ENCODE measurements at regions not wholly inside any gene's neighbourhood (a gene's known extent, or its start where the extent isn't known, plus 50 kb on each side); places are given as distances from the start of the nearest gene placed in this dataset.

- Mint-ChIP-seq H3K36me3 (ENCODE audit: low read depth) (no peaks in the 10 kb centered on the region), H3K4me3 (no peak overlapping the region), H3K4me1 (peaks cover 25% of the 10 kb centered on the region), H3K9me3 (no peaks in the 10 kb centered on the region), H3K27ac (no peak overlapping the region), H3K27me3 (ENCODE audit: low read depth, poor library complexity) (no peaks in the 10 kb centered on the region)
- DNase-seq, result no peak
- no peak for TF ChIP-seq CTCF (IDR thresholded peaks at IDR 0.05)
Observed at GRCh38 chr1:88141499-88142074, 542.5 kb upstream of the PKN2 start.

GRCh38 chr1:88145752-88146151, 538.3 kb upstream of the PKN2 start:
- peaks cover 19% of the 10 kb centered on the region for H3K4me1 Mint-ChIP-seq
- no peaks in the 10 kb centered on the region for H3K9me3 Mint-ChIP-seq
- no peak for TF ChIP-seq CTCF (IDR thresholded peaks at IDR 0.05)
- H3K27ac Mint-ChIP-seq, result peak overlapping the region; percentile 10
- H3K36me3 Mint-ChIP-seq (ENCODE audit: low read depth), result no peaks in the 10 kb centered on the region
- DNase-seq, result no peak
- no peak overlapping the region for H3K4me3 Mint-ChIP-seq
- no peaks in the 10 kb centered on the region for H3K27me3 Mint-ChIP-seq (ENCODE audit: low read depth, poor library complexity)

DNA sequence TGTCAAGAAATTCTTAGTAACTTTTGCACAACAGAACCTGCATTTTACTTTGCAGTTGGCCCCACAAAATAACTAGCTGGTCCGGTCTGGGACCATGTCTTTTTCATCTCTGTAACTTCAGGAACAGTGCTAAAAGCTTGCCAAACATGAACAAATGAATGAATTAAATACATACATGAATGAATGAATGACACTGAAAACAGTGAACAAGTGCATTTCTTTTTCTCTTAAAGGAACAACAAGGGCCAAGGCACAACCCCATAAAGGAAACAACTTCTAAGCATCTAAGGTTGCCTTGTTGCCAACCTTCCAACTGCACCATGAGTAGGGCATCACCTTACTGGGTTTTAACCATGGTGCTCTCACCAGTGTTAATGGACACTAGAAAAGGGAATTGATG, 534.4 kb upstream of the PKN2 start:
- Mint-ChIP-seq H3K27me3 (ENCODE audit: low read depth, poor library complexity) (no peaks in the 10 kb centered on the region), H3K4me1 (peaks cover 12% of the 10 kb centered on the region), H3K36me3 (ENCODE audit: low read depth) (no peaks in the 10 kb centered on the region), H3K4me3 (no peak overlapping the region), H3K27ac (no peak overlapping the region), H3K9me3 (no peaks in the 10 kb centered on the region)
- TF ChIP-seq CTCF (IDR thresholded peaks at IDR 0.05), result no peak
- no peak for DNase-seq

DNA sequence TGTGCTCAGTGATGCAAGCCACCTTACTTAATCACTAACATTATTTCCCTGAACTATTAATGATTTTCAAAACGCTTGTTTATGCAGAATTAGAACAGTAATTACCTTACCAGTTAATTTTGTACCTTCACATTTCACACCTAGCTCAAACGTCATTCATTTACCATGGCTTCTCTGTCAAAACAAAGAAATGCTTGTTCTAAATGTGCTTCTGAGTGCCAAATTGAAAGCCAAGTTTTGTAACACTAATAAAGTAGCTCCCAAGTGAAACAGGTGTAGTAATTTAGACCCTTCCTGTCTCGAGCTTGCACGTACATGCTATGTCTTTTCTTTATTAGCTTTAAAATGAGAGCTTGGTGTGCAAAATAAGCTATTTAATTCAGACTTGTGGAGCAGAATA, 533.7 kb upstream of the PKN2 start:
- Mint-ChIP-seq H3K9me3 (no peaks in the 10 kb centered on the region), H3K36me3 (ENCODE audit: low read depth) (no peaks in the 10 kb centered on the region), H3K27ac (no peak overlapping the region), H3K27me3 (ENCODE audit: low read depth, poor library complexity) (no peaks in the 10 kb centered on the region), H3K4me3 (no peak overlapping the region), H3K4me1 (peaks cover 10% of the 10 kb centered on the region)
- TF ChIP-seq CTCF (IDR thresholded peaks at IDR 0.05), result no peak
- no peak for DNase-seq

DNA sequence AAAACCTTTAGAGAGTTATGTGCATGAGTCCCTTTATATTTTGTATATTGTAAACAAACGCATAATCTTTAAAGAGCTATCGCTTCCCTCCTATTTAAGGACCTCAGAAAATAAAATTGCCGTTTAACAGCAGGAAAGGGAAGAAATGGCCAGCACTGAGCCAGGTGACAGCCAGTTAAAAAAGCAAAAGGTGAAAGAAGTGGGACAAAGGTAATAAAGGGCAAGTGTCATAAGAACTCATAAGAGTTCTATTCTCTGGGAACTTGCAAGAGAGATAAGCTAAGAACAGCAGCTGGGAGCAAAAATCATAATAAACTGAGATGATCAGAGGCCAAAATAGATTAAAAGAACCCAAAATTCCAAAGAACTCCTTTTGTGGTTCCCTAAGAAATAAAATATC, 520.9 kb upstream of the PKN2 start:
- TF ChIP-seq CTCF (IDR thresholded peaks at IDR 0.05), result no peak
- no peaks in the 10 kb centered on the region for H3K9me3 Mint-ChIP-seq
- peaks cover 5% of the 10 kb centered on the region for H3K27me3 Mint-ChIP-seq (ENCODE audit: low read depth, poor library complexity)
- H3K4me3 Mint-ChIP-seq, result no peak overlapping the region
- H3K27ac Mint-ChIP-seq, result no peak overlapping the region
- H3K36me3 Mint-ChIP-seq (ENCODE audit: low read depth), result no peaks in the 10 kb centered on the region
- no peak for DNase-seq
- no peaks in the 10 kb centered on the region for H3K4me1 Mint-ChIP-seq

DNA sequence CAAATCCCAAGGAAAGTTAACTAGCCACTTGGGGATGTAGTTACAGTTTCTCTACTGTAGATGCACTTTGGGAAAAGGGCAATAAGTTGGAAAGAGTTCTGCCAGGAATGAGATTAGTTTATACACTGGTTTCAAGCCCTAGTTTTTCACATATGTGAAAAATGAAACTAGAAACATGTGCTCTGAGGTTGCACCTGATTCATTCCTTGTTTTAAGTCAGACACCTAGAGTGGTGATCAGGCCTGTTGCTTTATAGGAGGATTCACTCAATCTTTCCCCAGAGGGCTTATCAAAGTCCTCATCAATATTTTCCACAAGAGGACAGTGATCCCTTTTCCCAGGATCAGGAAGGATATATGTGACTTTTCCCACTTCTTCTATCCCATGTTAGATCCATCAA, 515.9 kb upstream of the PKN2 start:
- H3K27me3 Mint-ChIP-seq (ENCODE audit: low read depth, poor library complexity), result peaks cover 5% of the 10 kb centered on the region
- H3K36me3 Mint-ChIP-seq (ENCODE audit: low read depth), result no peaks in the 10 kb centered on the region
- no peak overlapping the region for H3K27ac Mint-ChIP-seq
- no peaks in the 10 kb centered on the region for H3K4me1 Mint-ChIP-seq
- DNase-seq, result no peak
- H3K9me3 Mint-ChIP-seq, result no peaks in the 10 kb centered on the region
- H3K4me3 Mint-ChIP-seq, result no peak overlapping the region
- TF ChIP-seq CTCF (IDR thresholded peaks at IDR 0.05), result no peak
